ENCODE measurements at regions not wholly inside any gene's neighbourhood (a gene's known extent, or its start where the extent isn't known, plus 50 kb on each side); places are given as distances from the start of the nearest gene placed in this dataset.

- H4K20me1 ChIP-seq (replicated peaks; ENCODE audit: insufficient read depth), result no peaks in the 10 kb centered on the region
- no peaks in the 10 kb centered on the region for H3K4me1 ChIP-seq (ENCODE audit: insufficient read depth)
- H3K36me3 ChIP-seq (ENCODE audit: insufficient read depth), result no peaks in the 10 kb centered on the region
- DNase-seq (ENCODE audit: low spot score) (no peak), ATAC-seq (no peak)
- Mint-ChIP-seq H3K4me3 (no peak overlapping the region), H3K9me3 (no peaks in the 10 kb centered on the region), H3K27me3 (ENCODE audit: insufficient read depth, low read depth, poor library complexity) (peaks cover 2% of the 10 kb centered on the region), H3K36me3 (ENCODE audit: low read depth) (no peaks in the 10 kb centered on the region), H3K4me1 (no peaks in the 10 kb centered on the region), H3K27ac (no peak overlapping the region)
- H2AFZ ChIP-seq, result no peak overlapping the region
- H3K4me3 ChIP-seq, result no peak overlapping the region
- no peaks in the 10 kb centered on the region for H3F3A ChIP-seq (replicated peaks; ENCODE audit: low read depth)
- TF ChIP-seq ZNF462 (CRISPR knock-in tag; IDR thresholded peaks at IDR 0.05) (no peak), POLR2AphosphoS5 (IDR thresholded peaks at IDR 0.05; ENCODE audit: low read depth) (no peak), STAT1 (IDR thresholded peaks at IDR 0.05; ENCODE audit: unreplicated experiment) (no peak), ZNF331 (CRISPR knock-in tag; IDR thresholded peaks at IDR 0.05; ENCODE audit: low read depth) (no peak), EZH2 (IDR thresholded peaks at IDR 0.05; ENCODE audit: low read depth, unreplicated experiment) (no peak), NANOG (IDR thresholded peaks at IDR 0.05; ENCODE audit: borderline replicate concordance) (no peak), REST (IDR thresholded peaks at IDR 0.05; ENCODE audit: unreplicated experiment) (no peak), ETS1 (IDR thresholded peaks at IDR 0.05) (no peak), ZNF114 (CRISPR knock-in tag; IDR thresholded peaks at IDR 0.05) (no peak), JUNB (IDR thresholded peaks at IDR 0.05; ENCODE audit: unreplicated experiment) (no peak), CREB1 (CRISPR knock-in tag; IDR thresholded peaks at IDR 0.05; ENCODE audit: low read depth) (no peak)
- no peak overlapping the region for H3K27ac ChIP-seq (ENCODE audit: low read depth)
- no peaks in the 10 kb centered on the region for H3K27me3 ChIP-seq (ENCODE audit: insufficient read depth)
- H3K79me2 ChIP-seq (replicated peaks; ENCODE audit: insufficient read depth), result no peaks in the 10 kb centered on the region
- no peaks in the 10 kb centered on the region for H3K9me2 ChIP-seq (ENCODE audit: insufficient read depth)
- H3K4me2 ChIP-seq, result no peak overlapping the region
Observed at GRCh38 chr7:124497176-124497575, 268.4 kb downstream of the GPR37 start.

All from GM23338 (cell line).